LNCaP clone FGC (cell line): ENCODE measurements at regions not wholly inside any gene's neighbourhood (a gene's known extent, or its start where the extent isn't known, plus 50 kb on each side); places are given as distances from the start of the nearest gene placed in this dataset.

Experiments used
- DNase-seq: peaks from one replicate; pipeline ENCODE4 v3.0.0-alpha.2; 2011; ENCODE audit warnings: low read depth
- H3K4me3 ChIP-seq: 2 replicates; pipeline ENCODE4 v1.5.1; 2011; ENCODE audit warnings: mild to moderate bottlenecking, low read depth, low read length, control low read depth
- CTCF ChIP-seq: IDR thresholded peaks from 2 replicates; pipeline ENCODE4 v1.5.1; 2012; ENCODE audit warnings: mild to moderate bottlenecking; ENCODE audit not compliant: control insufficient read depth, insufficient read depth; ENCODE audit errors: extremely low read depth

DNA sequence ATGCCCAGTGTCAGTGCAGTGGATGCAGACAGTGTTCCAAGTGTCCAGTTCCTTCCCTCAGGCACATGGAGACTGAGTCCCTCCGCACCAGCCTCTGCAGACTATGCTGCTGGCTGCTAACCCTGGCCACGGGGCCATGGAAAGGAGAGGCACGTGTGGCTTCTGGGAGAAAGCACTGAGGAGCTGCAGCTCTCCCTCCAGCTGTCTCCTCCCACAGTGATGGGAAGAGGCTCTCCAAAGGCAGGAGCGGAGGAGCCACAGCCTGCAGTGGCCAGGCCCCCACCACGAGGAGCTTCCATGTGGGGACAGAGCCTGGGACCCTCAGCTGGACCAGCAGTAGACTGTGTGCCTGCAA, 141.1 kb downstream of the NDUFA10 start:
- DNase-seq = no peak
- no peak for TF ChIP-seq CTCF
- no peak overlapping the region for H3K4me3 ChIP-seq

DNA sequence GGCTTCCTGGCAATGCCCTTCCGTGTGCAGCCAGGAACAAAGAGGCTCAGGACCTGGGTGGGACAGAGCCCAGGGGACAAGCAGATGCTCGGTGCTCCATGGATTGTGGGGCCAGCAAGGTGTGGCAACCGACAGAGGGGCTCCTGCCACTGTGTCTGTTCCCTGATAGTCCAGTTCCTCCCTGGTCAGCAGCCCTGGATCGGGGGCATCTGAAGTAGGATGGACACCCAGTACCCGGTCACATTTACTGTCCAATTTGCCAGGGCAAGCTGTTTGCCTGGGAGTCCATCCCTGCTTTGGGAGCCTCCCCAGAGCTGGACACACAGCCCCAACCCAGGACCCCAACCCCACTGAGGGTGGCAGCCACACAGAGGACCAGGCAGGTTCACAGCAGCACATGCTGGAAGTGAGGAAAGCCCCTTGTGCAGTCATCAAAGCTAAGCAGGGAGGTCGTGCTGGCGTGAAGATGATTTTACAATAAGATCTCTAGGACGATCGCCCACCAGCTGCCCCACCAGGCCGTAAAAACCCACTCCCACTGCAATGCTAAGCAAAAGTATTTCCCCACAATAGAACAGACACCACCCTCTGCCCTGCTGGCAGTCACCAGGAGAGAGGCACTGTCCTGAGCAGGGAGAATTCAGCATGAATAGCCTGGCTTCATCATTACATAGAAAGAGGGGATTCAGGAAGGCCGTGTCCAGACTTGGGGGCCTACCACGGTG, 141.7 kb downstream of the NDUFA10 start:
- no peak for TF ChIP-seq CTCF
- DNase-seq = no peak
- no peak overlapping the region for H3K4me3 ChIP-seq

GRCh38 chr2:239882781-239883180, 142.4 kb downstream of the NDUFA10 start:
- no peak for DNase-seq
- no peak for TF ChIP-seq CTCF

GRCh38 chr2:239882331-239882732, 142.8 kb downstream of the NDUFA10 start:
- no peak overlapping the region for H3K4me3 ChIP-seq
- peak; percentile 81 for TF ChIP-seq CTCF
- peak; percentile 62 for DNase-seq

More at GRCh38 chr2:239882781-239883180, 142.4 kb downstream of the NDUFA10 start:
- no peak overlapping the region for H3K4me3 ChIP-seq

- no peak overlapping the region for H3K4me3 ChIP-seq
- no peak for TF ChIP-seq CTCF
- DNase-seq = peak; percentile 44
Observed at GRCh38 chr2:239881561-239882320, 143.4 kb downstream of the NDUFA10 start.

- DNase-seq = no peak
- TF ChIP-seq CTCF = no peak
Observed at GRCh38 chr2:239881031-239881471, 144.1 kb downstream of the NDUFA10 start.

GRCh38 chr2:239880396-239880795, 144.7 kb downstream of the NDUFA10 start:
- no peak for DNase-seq
- TF ChIP-seq CTCF = no peak
- no peak overlapping the region for H3K4me3 ChIP-seq

More at GRCh38 chr2:239881031-239881471, 144.1 kb downstream of the NDUFA10 start:
- no peak overlapping the region for H3K4me3 ChIP-seq
